NT2/D1 (cell line): ENCODE measurements at regions not wholly inside any gene's neighbourhood (a gene's known extent, or its start where the extent isn't known, plus 50 kb on each side); places are given as distances from the start of the nearest gene placed in this dataset.

ENCODE experiments used
- DNase-seq: peaks from one replicate; pipeline ENCODE4 v3.0.0-alpha.2; 2011; ENCODE audit warnings: low read depth, low spot score
- H3K27me3 ChIP-seq: 2 replicates; pipeline ENCODE4 v1.6.0; 2011; ENCODE audit warnings: mild to moderate bottlenecking; ENCODE audit not compliant: insufficient read length, insufficient read depth
- H3K36me3 ChIP-seq: 2 replicates; pipeline ENCODE4 v1.6.1; 2011; ENCODE audit warnings: mild to moderate bottlenecking, low read length, mixed read lengths; ENCODE audit not compliant: insufficient read depth, insufficient read length
- H3K4me1 ChIP-seq: 2 replicates; pipeline ENCODE4 v1.5.1; 2011; ENCODE audit not compliant: insufficient read depth, insufficient read length
- H3K4me3 ChIP-seq: 2 replicates; pipeline ENCODE4 v1.5.1; 2011; ENCODE audit warnings: low read depth; ENCODE audit not compliant: insufficient read length
- H3K9ac ChIP-seq: 2 replicates; pipeline ENCODE4 v1.6.0; 2011; ENCODE audit warnings: low read depth; ENCODE audit not compliant: insufficient read length
- H3K9me3 ChIP-seq: 2 replicates; pipeline ENCODE4 v1.5.1; 2011; ENCODE audit warnings: mild to moderate bottlenecking, low read length; ENCODE audit not compliant: insufficient read depth
- SUZ12 ChIP-seq: IDR thresholded peaks from 2 replicates; pipeline ENCODE4 v1.6.1; 2011; ENCODE audit not compliant: insufficient read length, insufficient read depth; ENCODE audit errors: extremely low read depth
- YY1 ChIP-seq: IDR thresholded peaks from 2 replicates; pipeline ENCODE4 v1.6.1; 2011; ENCODE audit not compliant: insufficient read length, insufficient read depth
- ZNF274 ChIP-seq: IDR thresholded peaks from 2 replicates; pipeline ENCODE4 v1.6.1; 2011; ENCODE audit warnings: mild to moderate bottlenecking, low read depth, low read length

DNA sequence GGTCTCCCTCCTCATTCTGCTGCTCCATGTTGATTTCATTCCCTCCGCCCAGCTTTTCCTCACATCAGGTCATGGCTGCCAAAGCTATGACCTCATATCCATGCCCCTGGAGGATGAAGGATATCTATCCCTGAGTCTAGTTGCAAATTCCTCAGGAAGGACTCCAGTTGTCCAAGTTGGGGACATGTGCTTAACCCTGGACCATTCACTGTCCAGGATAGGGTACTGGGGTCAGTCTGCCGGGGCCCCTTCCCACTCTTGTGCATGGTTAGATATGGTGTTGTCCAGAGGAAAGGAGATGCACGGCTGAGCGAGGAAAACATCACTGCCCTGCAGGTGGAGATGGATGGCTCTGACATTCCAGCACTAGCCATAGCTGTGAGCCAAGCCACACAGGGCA, 51.9 kb upstream of the COMTD1 start:
- TF ChIP-seq YY1, result no peak
- TF ChIP-seq SUZ12, result no peak
- no peak for TF ChIP-seq ZNF274

DNA sequence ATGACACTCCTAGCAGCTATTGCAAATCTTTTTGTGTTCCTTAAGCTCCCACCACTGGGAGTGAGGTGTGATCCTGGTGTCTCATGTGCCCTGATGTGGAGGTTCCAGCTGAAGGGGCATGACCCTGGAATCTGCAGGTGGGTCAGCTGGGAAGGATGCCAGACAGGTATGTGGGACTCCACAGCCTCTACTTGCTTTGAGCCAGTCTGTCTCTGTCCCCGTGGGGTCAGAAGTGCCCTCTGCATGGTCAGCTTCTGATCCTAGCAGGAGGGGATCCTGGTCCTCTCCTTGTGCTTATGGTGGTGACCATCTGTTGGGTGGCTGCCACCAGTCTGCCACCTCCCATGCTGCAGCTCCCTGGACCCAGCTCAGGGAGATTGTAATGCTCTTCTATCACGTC, 51.1 kb upstream of the COMTD1 start:
- Histone ChIP-seq H3K36me3 (no peaks in the 10 kb centered on the region), H3K27me3 (peaks cover 2% of the 10 kb centered on the region), H3K4me3 (no peak overlapping the region), H3K4me1 (peaks cover 2% of the 10 kb centered on the region), H3K9ac (no peak overlapping the region), H3K9me3 (no peaks in the 10 kb centered on the region)
- TF ChIP-seq ZNF274, result no peak
- DNase-seq, result no peak

More for the DNA sequence above, 51.9 kb upstream of the COMTD1 start:
- Histone ChIP-seq H3K36me3 (no peaks in the 10 kb centered on the region), H3K4me3 (no peak overlapping the region), H3K4me1 (peaks cover 2% of the 10 kb centered on the region), H3K9me3 (no peaks in the 10 kb centered on the region), H3K27me3 (peaks cover 9% of the 10 kb centered on the region), H3K9ac (no peak overlapping the region)
- DNase-seq, result no peak
